ENCODE measurements at regions not wholly inside any gene's neighbourhood (a gene's known extent, or its start where the extent isn't known, plus 50 kb on each side); places are given as distances from the start of the nearest gene placed in this dataset.

DNA sequence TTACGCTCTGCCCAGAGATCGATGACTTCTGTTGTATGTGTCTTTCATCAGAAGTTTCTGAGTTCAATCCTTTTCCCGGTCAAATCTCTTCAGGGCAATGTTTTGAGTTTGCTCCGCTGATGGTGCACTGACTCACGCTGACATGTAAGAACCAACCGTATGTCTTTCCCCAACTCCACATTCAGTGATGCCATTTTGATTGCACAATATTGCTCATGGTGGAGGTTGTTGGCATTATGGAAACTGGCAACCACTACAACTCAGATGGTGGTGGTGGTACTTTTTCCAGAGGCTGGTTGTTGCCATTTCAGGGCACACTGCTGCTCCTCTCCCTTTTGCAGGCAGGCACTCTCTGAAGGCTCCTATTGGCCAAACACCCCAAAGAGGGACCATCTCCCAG lies 751.5 kb downstream of the DCDC2C start:
- TF ChIP-seq NBN (conservative IDR thresholded peaks at IDR 0.05) (no peak), JUNB (CRISPR knock-in tag; IDR thresholded peaks at IDR 0.05; ENCODE audit: borderline replicate concordance) (no peak), JDP2 (CRISPR knock-in tag; IDR thresholded peaks at IDR 0.05; ENCODE audit: borderline replicate concordance) (no peak), POLR2G (IDR thresholded peaks at IDR 0.05; ENCODE audit: low read depth, low read length) (no peak), PAWR (CRISPR knock-in tag; IDR thresholded peaks at IDR 0.05; ENCODE audit: borderline replicate concordance) (no peak), PRPF4 (IDR thresholded peaks at IDR 0.05; ENCODE audit: low read depth, low read length, poor library complexity, severe bottlenecking) (no peak), TEAD2 (CRISPR knock-in tag; IDR thresholded peaks at IDR 0.05) (no peak), YY1 (IDR thresholded peaks at IDR 0.05; ENCODE audit: insufficient read depth, insufficient replicate concordance, low read depth, low read length) (no peak)
- TF ChIP-seq, protein P1, sequence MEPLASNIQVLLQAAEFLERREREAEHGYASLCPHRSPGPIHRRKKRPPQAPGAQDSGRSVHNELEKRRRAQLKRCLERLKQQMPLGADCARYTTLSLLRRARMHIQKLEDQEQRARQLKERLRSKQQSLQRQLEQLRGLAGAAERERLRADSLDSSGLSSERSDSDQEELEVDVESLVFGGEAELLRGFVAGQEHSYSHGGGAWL (CRISPR knock-in tag; IDR thresholded peaks at IDR 0.05), result no peak
- TF ChIP-seq, protein P2, sequence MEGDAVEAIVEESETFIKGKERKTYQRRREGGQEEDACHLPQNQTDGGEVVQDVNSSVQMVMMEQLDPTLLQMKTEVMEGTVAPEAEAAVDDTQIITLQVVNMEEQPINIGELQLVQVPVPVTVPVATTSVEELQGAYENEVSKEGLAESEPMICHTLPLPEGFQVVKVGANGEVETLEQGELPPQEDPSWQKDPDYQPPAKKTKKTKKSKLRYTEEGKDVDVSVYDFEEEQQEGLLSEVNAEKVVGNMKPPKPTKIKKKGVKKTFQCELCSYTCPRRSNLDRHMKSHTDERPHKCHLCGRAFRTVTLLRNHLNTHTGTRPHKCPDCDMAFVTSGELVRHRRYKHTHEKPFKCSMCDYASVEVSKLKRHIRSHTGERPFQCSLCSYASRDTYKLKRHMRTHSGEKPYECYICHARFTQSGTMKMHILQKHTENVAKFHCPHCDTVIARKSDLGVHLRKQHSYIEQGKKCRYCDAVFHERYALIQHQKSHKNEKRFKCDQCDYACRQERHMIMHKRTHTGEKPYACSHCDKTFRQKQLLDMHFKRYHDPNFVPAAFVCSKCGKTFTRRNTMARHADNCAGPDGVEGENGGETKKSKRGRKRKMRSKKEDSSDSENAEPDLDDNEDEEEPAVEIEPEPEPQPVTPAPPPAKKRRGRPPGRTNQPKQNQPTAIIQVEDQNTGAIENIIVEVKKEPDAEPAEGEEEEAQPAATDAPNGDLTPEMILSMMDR (CRISPR knock-in tag; IDR thresholded peaks at IDR 0.05), result no peak
- TF ChIP-seq, protein P3, sequence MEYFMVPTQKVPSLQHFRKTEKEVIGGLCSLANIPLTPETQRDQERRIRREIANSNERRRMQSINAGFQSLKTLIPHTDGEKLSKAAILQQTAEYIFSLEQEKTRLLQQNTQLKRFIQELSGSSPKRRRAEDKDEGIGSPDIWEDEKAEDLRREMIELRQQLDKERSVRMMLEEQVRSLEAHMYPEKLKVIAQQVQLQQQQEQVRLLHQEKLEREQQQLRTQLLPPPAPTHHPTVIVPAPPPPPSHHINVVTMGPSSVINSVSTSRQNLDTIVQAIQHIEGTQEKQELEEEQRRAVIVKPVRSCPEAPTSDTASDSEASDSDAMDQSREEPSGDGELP (IDR thresholded peaks at IDR 0.05; ENCODE audit: borderline replicate concordance, low read depth), result no peak
- TF ChIP-seq, protein P4, sequence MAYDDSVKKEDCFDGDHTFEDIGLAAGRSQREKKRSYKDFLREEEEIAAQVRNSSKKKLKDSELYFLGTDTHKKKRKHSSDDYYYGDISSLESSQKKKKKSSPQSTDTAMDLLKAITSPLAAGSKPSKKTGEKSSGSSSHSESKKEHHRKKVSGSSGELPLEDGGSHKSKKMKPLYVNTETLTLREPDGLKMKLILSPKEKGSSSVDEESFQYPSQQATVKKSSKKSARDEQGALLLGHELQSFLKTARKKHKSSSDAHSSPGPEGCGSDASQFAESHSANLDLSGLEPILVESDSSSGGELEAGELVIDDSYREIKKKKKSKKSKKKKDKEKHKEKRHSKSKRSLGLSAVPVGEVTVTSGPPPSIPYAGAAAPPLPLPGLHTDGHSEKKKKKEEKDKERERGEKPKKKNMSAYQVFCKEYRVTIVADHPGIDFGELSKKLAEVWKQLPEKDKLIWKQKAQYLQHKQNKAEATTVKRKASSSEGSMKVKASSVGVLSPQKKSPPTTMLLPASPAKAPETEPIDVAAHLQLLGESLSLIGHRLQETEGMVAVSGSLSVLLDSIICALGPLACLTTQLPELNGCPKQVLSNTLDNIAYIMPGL (CRISPR knock-in tag; IDR thresholded peaks at IDR 0.05; ENCODE audit: borderline replicate concordance in 1 of 2, low read depth in 1 of 2), result no peak
